H4 (cell line): ENCODE measurements at regions not wholly inside any gene's neighbourhood (a gene's known extent, or its start where the extent isn't known, plus 50 kb on each side); places are given as distances from the start of the nearest gene placed in this dataset.
"Not testable (repeated sequence)": the region's sequence is repeated elsewhere in the genome, so short reads cannot be mapped to it uniquely, and the experiment has no call there.

Experiments
- DNase-seq: peaks from one replicate; pipeline ENCODE4 v3.0.0-alpha.2; 2015; ENCODE audit warnings: low spot score

DNA sequence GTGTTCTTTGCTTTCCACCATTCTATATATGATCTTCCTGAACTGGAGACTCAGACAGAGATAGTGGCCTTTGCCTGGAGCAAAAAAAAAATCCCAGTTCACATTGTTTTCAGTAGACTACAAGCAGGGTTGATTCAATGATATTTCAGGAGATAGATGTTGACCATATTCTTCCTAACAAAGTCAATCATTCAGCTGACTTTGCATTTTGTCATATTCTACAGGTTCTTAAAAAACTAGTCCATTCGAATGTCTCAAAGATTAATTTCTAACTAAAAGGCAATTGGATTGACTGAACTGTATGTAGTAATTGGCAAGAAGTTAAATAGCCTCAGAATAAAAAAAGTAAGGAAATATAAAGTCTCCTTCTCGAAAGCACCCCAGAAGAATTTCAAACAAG lies 479.5 kb downstream of the NKX6-1 start:
- DNase-seq: no peak

GRCh38 chr4:84003046-84003445 lies 467.1 kb downstream of the GPAT3 start:
- DNase-seq: no peak

- DNase-seq: no peak
Measured at GRCh38 chr4:84001876-84002569, 466.1 kb downstream of the GPAT3 start.

DNA sequence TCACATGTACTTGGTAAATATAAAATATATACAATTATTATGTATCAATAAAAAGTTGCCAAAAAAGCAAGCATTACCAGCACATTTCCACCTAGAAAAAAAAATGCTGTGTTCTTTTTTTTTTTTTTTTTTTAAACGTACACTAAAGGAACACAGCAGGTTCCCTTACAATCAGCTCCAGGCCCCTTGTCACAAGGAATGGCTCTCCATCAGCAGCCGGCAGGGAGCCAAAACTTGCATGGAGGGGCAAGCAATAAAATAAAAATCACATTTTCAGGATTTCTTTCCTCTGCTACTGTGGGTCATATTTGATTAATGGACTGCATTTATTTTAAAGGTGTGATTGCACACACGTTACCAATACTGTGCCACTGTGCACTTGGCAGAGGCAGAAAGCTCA lies 460.3 kb downstream of the GPAT3 start:
- DNase-seq: no peak

DNA sequence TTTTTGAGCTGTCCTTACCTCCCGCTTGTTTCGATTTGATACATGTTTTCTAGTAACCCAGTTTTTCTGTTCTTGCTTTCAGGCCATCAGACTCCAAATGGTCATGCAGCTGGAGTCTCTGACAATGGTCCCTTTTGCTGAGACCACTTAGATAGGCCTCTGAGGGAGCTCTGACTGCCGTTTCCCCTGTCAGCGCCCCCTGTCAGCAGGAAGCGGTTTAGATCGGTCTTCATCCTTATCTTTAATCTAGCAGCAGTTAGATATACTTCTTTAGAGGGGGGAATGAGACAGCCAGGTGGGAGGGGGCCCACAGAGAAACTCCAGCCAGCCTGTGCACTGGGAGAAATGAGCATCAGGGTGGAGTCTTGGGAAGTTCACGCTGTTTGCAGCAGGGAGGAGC lies 457.9 kb downstream of the GPAT3 start:
- DNase-seq: no peak

DNA sequence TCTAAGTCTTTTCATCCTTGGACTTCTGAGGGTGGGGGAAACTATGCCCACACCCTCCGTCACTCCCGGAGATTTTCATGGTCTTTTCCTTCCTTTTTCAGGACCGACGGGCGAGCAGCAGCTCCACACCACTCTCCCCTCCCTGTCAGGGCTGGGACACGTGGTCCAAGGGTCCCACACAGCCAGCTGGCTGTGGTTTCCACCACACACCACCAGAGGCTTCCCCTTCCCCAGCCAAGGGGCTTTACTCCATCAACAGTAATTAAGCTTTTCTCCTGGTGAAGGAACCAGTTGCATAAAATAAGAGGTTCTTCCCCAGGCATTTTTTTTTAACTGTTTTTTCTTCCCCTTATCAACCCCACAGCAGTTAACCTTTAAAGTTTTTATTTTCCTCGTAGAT lies 453.9 kb downstream of the GPAT3 start:
- DNase-seq: no peak

- DNase-seq: no peak
Measured at GRCh38 chr4:83981156-83981555, 445.2 kb downstream of the GPAT3 start.

GRCh38 chr4:83979773-83980172 lies 443.9 kb downstream of the GPAT3 start:
- no peak for DNase-seq

DNA sequence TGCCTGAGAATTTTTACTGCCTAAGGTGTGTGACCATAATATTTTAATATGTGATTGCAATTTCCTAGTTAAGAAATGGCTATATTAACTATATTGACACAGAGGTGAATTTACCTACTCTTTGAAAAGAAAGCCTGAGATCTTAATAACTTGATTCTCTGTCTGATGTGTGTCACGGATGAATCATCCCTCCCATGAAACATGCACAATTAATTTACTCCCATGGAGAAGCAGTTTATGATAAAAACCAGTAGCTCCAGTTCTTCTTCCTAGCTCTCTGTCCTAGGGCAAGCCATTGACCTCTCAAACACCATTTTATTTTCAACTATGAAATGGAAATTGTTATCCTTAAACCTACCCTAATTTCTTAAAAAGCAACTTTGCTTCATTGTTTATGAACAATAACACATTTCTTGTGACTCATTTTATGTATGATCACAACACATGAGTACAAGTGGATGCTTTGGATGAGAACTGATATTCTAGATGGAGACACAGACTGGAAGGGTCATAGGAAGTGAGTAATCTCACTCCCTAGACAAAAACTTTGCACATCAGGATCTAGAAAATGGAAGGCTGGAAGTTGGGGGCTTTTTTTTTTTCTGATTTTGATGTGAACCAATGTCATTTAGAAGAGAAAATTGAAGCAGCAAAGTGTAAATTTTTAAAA lies 438.3 kb downstream of the GPAT3 start:
- DNase-seq: no peak

DNA sequence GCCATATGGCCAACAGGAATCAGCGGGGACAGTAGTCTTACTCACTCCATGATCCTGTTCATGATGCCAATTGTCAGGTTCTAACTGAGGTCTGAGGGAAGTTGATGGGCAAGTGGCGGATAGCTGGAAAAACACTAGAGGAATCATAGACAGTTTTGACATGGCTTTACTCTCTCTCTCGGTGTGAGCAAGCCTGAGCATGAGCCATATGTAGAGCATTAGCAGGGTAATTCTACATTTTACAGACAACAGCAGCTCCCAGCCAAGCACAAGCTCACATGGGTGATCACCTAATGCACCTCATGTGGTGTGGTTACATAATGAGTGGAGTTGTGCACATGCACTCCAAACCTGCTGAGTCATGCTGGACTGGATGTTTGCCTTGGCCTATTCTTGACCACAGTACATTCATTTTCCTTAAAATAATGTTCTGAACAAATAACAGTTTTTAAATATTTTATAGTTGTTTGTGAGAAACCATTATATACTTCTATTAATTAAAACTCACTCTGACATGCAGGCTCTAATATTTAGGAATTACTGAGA lies 429.2 kb downstream of the GPAT3 start:
- peak; percentile 34 for DNase-seq

DNA sequence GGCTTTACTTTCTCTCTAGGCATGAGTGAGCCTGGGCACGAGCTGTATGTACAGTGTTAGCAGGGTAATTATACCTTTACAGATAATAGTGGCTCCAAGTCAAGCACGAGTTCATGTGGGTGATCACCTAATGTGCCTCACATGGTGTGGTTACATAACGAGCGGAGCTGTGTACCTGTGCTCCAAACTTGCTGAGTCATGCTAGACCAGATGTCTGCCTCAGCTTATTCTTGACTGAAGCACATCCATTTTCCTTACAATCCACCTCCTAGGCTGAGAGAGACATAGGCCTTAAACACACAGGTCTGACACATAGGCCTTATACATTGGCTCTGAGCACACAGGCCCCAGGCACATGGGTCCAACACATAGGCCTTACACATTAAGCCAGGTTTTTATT lies 426.6 kb downstream of the GPAT3 start:
- DNase-seq: no peak

GRCh38 chr4:83961575-83961974 lies 425.7 kb downstream of the GPAT3 start:
- no peak for DNase-seq

DNA sequence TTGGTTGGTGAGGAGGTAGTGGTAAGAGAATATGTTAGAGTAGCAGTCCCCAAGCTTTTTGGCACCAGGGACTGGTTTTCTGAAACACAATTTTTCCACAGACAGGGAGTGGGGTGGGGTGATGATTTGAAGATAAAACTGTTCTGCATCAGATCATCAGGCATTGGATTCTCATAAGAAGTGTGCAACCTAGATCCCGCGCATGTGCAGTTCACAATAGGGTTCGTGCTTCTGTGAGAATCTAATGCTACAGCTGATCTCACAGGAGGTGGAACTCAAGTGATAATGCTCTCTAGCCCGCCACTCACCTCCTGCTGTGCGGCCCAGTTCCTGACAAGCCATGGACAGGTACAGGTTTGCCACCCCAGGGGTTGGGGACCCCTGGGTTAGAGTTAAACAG lies 423.3 kb downstream of the GPAT3 start:
- no peak for DNase-seq

DNA sequence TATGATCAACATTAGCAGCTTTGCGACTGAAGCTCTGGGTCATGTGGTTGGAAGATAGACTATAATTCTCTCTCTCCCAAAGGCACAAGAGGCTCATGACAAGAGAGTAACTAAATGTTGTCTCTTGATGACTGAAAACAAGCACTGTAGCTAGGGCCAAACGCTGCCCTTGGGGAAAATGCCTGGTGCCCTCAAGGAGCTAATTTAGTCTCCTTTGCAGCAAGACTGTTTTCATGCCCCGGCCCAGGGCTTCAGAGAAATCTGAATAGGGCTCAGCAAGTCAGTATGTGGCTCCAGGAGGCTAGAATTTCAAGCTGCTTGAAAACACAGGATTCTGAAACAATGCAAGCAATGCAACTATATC lies 411.9 kb downstream of the GPAT3 start:
- no peak for DNase-seq

- DNase-seq: no peak
Measured at GRCh38 chr4:83947125-83947829, 411.4 kb downstream of the GPAT3 start.

DNA sequence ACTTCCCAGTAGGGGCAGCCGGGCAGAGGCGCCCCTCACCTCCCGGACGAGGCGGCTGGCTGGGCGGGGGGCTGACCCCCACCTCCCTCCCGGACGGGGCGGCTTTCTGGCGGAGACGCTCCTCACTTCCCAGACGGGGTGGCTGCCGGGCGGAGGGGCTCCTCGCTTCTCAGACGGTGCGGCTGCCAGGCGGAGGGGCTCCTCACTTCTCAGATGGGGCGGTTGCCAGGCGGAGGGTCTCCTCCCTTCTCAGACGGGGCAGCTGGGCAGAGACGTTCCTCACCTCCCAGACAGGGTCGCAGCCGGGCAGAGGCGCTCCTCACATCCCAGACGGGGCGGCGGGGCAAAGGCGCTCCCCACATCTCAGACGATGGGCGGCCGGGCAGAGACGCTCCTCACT lies 407.8 kb downstream of the GPAT3 start:
- DNase-seq: not testable (repeated sequence)

- DNase-seq: no peak
Measured at GRCh38 chr4:83932750-83933391, 397.0 kb downstream of the GPAT3 start.

DNA sequence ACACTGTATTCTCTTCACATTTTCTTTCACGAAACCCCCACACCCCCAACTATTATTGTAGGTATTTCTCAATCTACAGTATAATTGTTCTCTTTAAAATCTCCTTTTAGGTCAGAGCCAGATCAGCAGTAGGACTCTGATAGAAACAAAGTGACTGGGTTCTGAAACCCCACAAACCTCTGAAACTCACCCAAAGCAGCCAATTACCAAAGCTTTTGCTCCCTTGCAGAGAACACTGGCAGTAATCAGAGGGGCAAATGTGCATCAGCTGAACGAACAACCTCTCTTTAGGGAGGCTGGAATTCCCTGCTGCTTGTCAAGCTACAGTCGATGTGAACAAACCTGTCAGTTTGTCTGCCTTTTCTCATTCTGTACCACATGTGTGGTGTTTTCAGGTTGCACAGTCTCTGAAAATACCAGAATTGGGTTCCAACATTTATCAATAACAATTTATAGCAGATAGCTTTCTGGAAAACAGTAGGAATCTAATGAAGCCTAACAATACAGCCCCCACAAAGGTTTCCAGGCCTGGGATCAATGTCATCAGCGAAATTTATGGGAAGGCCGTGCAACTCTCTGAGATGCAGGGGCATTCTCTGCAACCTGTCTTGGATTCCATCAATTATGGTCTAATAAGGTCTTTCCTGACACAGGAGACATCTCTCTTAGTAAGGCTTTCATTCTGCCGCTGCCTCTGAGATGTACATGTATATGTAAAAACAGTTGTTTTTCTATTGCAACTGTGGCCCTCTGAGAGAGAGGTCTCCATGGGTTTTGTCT lies 395.9 kb downstream of the GPAT3 start:
- DNase-seq: no peak

DNA sequence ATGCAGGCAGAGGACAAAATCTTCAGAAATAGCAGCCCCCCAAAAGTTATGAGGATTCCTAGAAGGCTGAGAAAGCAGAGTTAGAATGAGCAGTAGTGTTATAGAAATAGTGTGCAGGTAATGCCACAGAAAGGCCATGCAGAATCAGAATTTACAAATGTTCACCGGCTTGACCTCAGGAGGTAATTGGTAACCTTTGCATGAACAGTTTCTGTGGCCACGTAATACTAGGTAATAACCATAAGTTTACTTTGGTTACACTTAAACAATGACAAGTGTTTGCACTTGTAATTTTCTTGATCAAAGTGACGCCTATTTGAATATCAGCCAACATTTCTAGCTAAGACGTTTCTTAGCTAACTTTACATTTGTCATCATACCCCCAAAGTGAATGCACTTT lies 393.6 kb downstream of the GPAT3 start:
- no peak for DNase-seq

GRCh38 chr4:83926950-83927349 lies 391.0 kb downstream of the GPAT3 start:
- DNase-seq: no peak

- DNase-seq: no peak
Measured at GRCh38 chr4:83923341-83923740, 387.4 kb downstream of the GPAT3 start.

GRCh38 chr4:83922402-83922801 lies 386.5 kb downstream of the GPAT3 start:
- DNase-seq: no peak
